IMR-90 (cell line): ENCODE measurements at regions not wholly inside any gene's neighbourhood (a gene's known extent, or its start where the extent isn't known, plus 50 kb on each side); places are given as distances from the start of the nearest gene placed in this dataset.

Experiments used
- ATAC-seq: fragments of 200-7000 bp; cut with Tn5 transposase; 2 replicates; pipeline ENCODE4 v1.9.1; 2020; ENCODE audit warnings: low read depth, mild to moderate bottlenecking, moderate library complexity
- BruUV-seq: library from RNA; stranded (reverse); fragments of 400-500 nt; replicated peaks from 2 replicates; lab custom pipeline; 2021; lab: Mats Ljungman, UMichigan
- CTCF ChIA-PET: fragments of 300-600 bp; formaldehyde crosslinking; extraction: SDS; loops from one replicate; lab custom pipeline; 2021; ENCODE audit warnings: antibody characterized with exemption; lab: Yijun Ruan, JAX
- POLR2A ChIA-PET: fragments of 300-600 bp; sonication (Branson Sonifier 250); formaldehyde crosslinking; loops from one replicate; lab custom pipeline; 2022; ENCODE audit warnings: antibody characterized with exemption; ENCODE audit not compliant: unreplicated experiment; lab: Charles Lee
- DNase-seq: peaks from one replicate; pipeline ENCODE4 v3.0.0; 2013
- H2AFZ ChIP-seq: replicated peaks from 2 replicates; pipeline ENCODE3; 2013; ENCODE audit warnings: low read length, mild to moderate bottlenecking; ENCODE audit not compliant: poor library complexity
- H2AK5ac ChIP-seq: 2 replicates; pipeline ENCODE4 v1.6.1; 2013; ENCODE audit warnings: low read depth, low read length, inconsistent platforms
- H2AK9ac ChIP-seq: replicated peaks from 2 replicates; pipeline ENCODE3; 2013; ENCODE audit warnings: mild to moderate bottlenecking, low read depth, low read length, moderate library complexity; ENCODE audit not compliant: poor library complexity
- H2BK120ac ChIP-seq: 2 replicates; pipeline ENCODE4 v1.6.1; 2013; ENCODE audit warnings: low read depth, low read length, inconsistent platforms
- H2BK15ac ChIP-seq: 3 replicates; pipeline ENCODE4 v1.6.1; 2013; ENCODE audit warnings: low read depth, low read length, inconsistent platforms
- H2BK20ac ChIP-seq: 2 replicates; pipeline ENCODE4 v1.6.1; 2013; ENCODE audit warnings: low read depth, mild to moderate bottlenecking, inconsistent platforms, low read length, moderate library complexity
- H2BK5ac ChIP-seq: 2 replicates; pipeline ENCODE4 v1.6.1; 2013; ENCODE audit warnings: mild to moderate bottlenecking, low read depth, low read length, inconsistent platforms; ENCODE audit not compliant: poor library complexity, severe bottlenecking
- H3K14ac ChIP-seq: replicated peaks from 2 replicates; pipeline ENCODE4 v1.6.1; 2013; ENCODE audit warnings: low read depth, low read length, inconsistent platforms
- H3K18ac ChIP-seq: 2 replicates; pipeline ENCODE4 v1.6.1; 2013; ENCODE audit warnings: low read depth, low read length, control low read depth
- H3K23ac ChIP-seq: 2 replicates; pipeline ENCODE4 v1.6.1; 2013; ENCODE audit warnings: low read depth, low read length, inconsistent platforms
- H3K27ac ChIP-seq: 2 replicates; pipeline ENCODE4 v1.5.1; 2013; ENCODE audit warnings: mild to moderate bottlenecking, control low read depth, low read length; ENCODE audit not compliant: insufficient read depth
- H3K27me3 ChIP-seq: 2 replicates; pipeline ENCODE4 v1.6.1; 2013; ENCODE audit warnings: low read length; ENCODE audit not compliant: control insufficient read depth, insufficient read depth
- H3K36me3 ChIP-seq: 2 replicates; pipeline ENCODE4 v1.6.1; 2013; ENCODE audit warnings: low read length, mixed read lengths; ENCODE audit not compliant: control insufficient read depth, insufficient read depth
- H3K4ac ChIP-seq: 2 replicates; pipeline ENCODE4 v1.6.1; 2013; ENCODE audit warnings: low read depth, low read length, inconsistent platforms
- H3K4me1 ChIP-seq: 2 replicates; pipeline ENCODE4 v1.6.1; 2013; ENCODE audit warnings: low read length, mixed read lengths; ENCODE audit not compliant: control insufficient read depth, insufficient read depth
- H3K4me2 ChIP-seq: 2 replicates; pipeline ENCODE4 v1.6.1; 2013; ENCODE audit warnings: low read depth, mild to moderate bottlenecking, control low read depth, low read length, moderate library complexity
- H3K4me3 ChIP-seq: 2 replicates; pipeline ENCODE4 v1.5.1; 2013; ENCODE audit warnings: low read depth, mild to moderate bottlenecking, control low read depth, low read length, moderate library complexity; ENCODE audit not compliant: insufficient read depth
- H3K56ac ChIP-seq: 2 replicates; pipeline ENCODE4 v1.6.1; 2013; ENCODE audit warnings: low read length, inconsistent platforms; ENCODE audit not compliant: insufficient read depth; ENCODE audit errors: extremely low read depth
- H3K79me1 ChIP-seq, 2 experiments: 2 replicates each; pipeline ENCODE4 v1.6.1; 2013; ENCODE audit warnings: low read length in 2 of 2, inconsistent platforms in 1 of 2, low read depth in 1 of 2
- H3K9ac ChIP-seq: 2 replicates; pipeline ENCODE4 v1.6.1; 2013; ENCODE audit warnings: low read depth, low read length, control low read depth
- H3K9me1 ChIP-seq: 2 replicates; pipeline ENCODE4 v1.6.1; 2013; ENCODE audit warnings: low read length, inconsistent platforms; ENCODE audit not compliant: insufficient read depth
- H3K9me3 ChIP-seq: 2 replicates; pipeline ENCODE4 v1.6.1; 2013; ENCODE audit warnings: low read length; ENCODE audit not compliant: control insufficient read depth, insufficient read depth
- H4K20me1 ChIP-seq: 2 replicates; pipeline ENCODE4 v1.6.1; 2013; ENCODE audit warnings: low read length, inconsistent platforms; ENCODE audit not compliant: insufficient read depth
- H4K5ac ChIP-seq: 2 replicates; pipeline ENCODE4 v1.6.1; 2013; ENCODE audit warnings: mild to moderate bottlenecking, low read depth, low read length, control low read depth
- H4K8ac ChIP-seq, 2 experiments: 2 replicates each; pipeline ENCODE4 v1.6.1; 2013; ENCODE audit warnings: low read depth in 2 of 2, low read length in 2 of 2, control low read depth in 1 of 2, inconsistent platforms in 1 of 2
- H4K91ac ChIP-seq: 2 replicates; pipeline ENCODE4 v1.6.1; 2013; ENCODE audit warnings: low read depth, low read length, inconsistent platforms; ENCODE audit not compliant: insufficient read depth
- BHLHE40 ChIP-seq: fragments of 150-350 bp; IDR thresholded peaks from 2 replicates; pipeline ENCODE4 v1.6.1; 2016; ENCODE audit warnings: mild to moderate bottlenecking, low read depth, low read length
- MAFK ChIP-seq: IDR thresholded peaks from 2 replicates; pipeline ENCODE4 v1.6.1; 2012; ENCODE audit warnings: low read depth, low read length, improper control_type of control experiment
- MAZ ChIP-seq: IDR thresholded peaks from 2 replicates; pipeline ENCODE4 v1.6.1; 2012; ENCODE audit warnings: low read depth, mild to moderate bottlenecking, low read length, improper control_type of control experiment, moderate library complexity, borderline replicate concordance
- MXI1 ChIP-seq: IDR thresholded peaks from 2 replicates; pipeline ENCODE4 v1.6.1; 2012; ENCODE audit warnings: low read depth, mild to moderate bottlenecking, low read length, moderate library complexity, borderline replicate concordance
- RAD21 ChIP-seq: IDR thresholded peaks from 2 replicates; pipeline ENCODE4 v1.6.1; 2012; ENCODE audit warnings: low read length, improper control_type of control experiment
- RCOR1 ChIP-seq: IDR thresholded peaks from 2 replicates; pipeline ENCODE4 v1.6.1; 2012; ENCODE audit warnings: mild to moderate bottlenecking, low read length, improper control_type of control experiment; ENCODE audit not compliant: insufficient replicate concordance
- RFX5 ChIP-seq: IDR thresholded peaks from 2 replicates; pipeline ENCODE4 v1.8.0; 2012; ENCODE audit warnings: low read depth, mild to moderate bottlenecking, low read length, moderate library complexity
- WGBS, 2 experiments: methylation state at CpG; one replicate each; pipeline versions ENCODE4 v1.1.5 to v1.1.7; 2013; ENCODE audit warnings: missing lambda C conversion rate in 2 of 2; ENCODE audit not compliant: insufficient read length in 1 of 2; ENCODE audit errors: extremely low coverage in 2 of 2; 5-methylcytosine and 5-hydroxymethylcytosine counted together
- dilution Hi-C: fragments of 300-500 bp; cut with HindIII; formaldehyde crosslinking; loops from one replicate; pipeline ENCODE4 v1.14.3; 2018; ENCODE audit warnings: low sequenced_read_pairs; ENCODE audit not compliant: unreplicated experiment
- in situ Hi-C: fragments of 300-500 bp; cut with MboI; formaldehyde crosslinking; loops from 3 replicates; pipeline ENCODE4 v1.14.3; 2019; ENCODE audit warnings: low sequenced_read_pairs, inconsistent platforms, mixed read lengths
- intact Hi-C: fragments of 100-400 bp; cut with micrococcal nuclease; formaldehyde crosslinking; loops from 2 replicates; pipeline ENCODE4 v1.10.0; 2022
- TF ChIP-seq, protein P1 (sequence below): fragments of 150-350 bp; IDR thresholded peaks from 2 replicates; pipeline ENCODE4 v1.6.1; 2017; ENCODE audit warnings: mild to moderate bottlenecking, antibody characterized with exemption, low read length, low read depth

DNA sequence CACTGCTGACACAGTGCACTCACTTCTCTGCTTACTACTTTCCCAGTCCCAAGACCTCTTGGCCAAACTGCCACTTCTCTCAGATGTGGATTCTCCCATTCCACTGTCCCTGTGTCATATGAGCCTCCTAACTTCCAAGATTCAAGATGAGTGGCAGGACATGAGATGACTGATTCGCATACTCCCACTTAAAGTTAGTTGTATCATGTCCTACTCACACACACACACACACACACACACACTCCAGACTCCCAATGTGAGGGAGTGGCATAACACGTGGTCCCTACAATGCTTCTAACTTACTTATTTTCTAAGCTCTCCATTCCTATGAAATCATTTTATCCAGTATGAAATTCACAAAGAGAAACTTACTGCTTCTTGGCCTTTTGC lies 67.0 kb upstream of the CAV2 start:
- BruUV-seq = no TSS peak
- H3K27me3 ChIP-seq = no peaks in the 10 kb centered on the region
- H2BK20ac ChIP-seq = peak overlapping the region; percentile 92
- H3K4ac ChIP-seq = peak overlapping the region; percentile 84
- H3K56ac ChIP-seq = no peak overlapping the region; the same call in 1 of the 2 replicates
- H3K9me3 ChIP-seq = no peaks in the 10 kb centered on the region
- peaks cover 13% of the 10 kb centered on the region for H3K4me1 ChIP-seq
- H3K14ac ChIP-seq = peak overlapping the region; percentile 82; the same call in 1 of the 2 replicates
- no peak overlapping the region for H3K9ac ChIP-seq
- no CpG with 5 or more reads among the region's 2 CpGs for WGBS, 2 experiments
- H3K23ac ChIP-seq = peak overlapping the region; percentile 31; the same call in 1 of the 2 replicates
- no peak for TF ChIP-seq RCOR1
- no peak for TF ChIP-seq RFX5
- TF ChIP-seq MAZ = no peak
- TF ChIP-seq, protein P1, sequence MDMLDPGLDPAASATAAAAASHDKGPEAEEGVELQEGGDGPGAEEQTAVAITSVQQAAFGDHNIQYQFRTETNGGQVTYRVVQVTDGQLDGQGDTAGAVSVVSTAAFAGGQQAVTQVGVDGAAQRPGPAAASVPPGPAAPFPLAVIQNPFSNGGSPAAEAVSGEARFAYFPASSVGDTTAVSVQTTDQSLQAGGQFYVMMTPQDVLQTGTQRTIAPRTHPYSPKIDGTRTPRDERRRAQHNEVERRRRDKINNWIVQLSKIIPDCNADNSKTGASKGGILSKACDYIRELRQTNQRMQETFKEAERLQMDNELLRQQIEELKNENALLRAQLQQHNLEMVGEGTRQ = no peak
- no peak for TF ChIP-seq BHLHE40
- no peak for TF ChIP-seq MAFK
- no peak for TF ChIP-seq MXI1
- TF ChIP-seq RAD21 = no peak
- in situ Hi-C loops (no loop called here), intact Hi-C loops (no loop called here), dilution Hi-C loops (no loop called here)
- no peak overlapping the region for H2AK9ac ChIP-seq
- no peaks in the 10 kb centered on the region for H4K20me1 ChIP-seq
- no peak for DNase-seq
- no peaks in the 10 kb centered on the region for H3K36me3 ChIP-seq
- no peak overlapping the region for H2AFZ ChIP-seq
- no peak overlapping the region for H3K4me2 ChIP-seq
- POLR2A ChIA-PET = no interaction called here
- H2BK15ac ChIP-seq = peak overlapping the region; percentile 85; the same call in 2 of the 3 replicates
- no peaks in the 10 kb centered on the region; the same call in 1 of the 2 replicates for H3K9me1 ChIP-seq
- ATAC-seq = no peak
- H4K8ac ChIP-seq = peak overlapping the region; percentile 27 to 38; a peak in 3 of 4 replicates
- no peaks in the 10 kb centered on the region; a peak in 1 of 4 replicates for H3K79me1 ChIP-seq
- H4K91ac ChIP-seq = peak overlapping the region; percentile 13; the same call in 1 of the 2 replicates
- no peak overlapping the region for H3K4me3 ChIP-seq
- H2AK5ac ChIP-seq = peak overlapping the region; percentile 73
- H4K5ac ChIP-seq = peak overlapping the region; percentile 59; the same call in 1 of the 2 replicates
- H3K18ac ChIP-seq = peak overlapping the region; percentile 76; the same call in 1 of the 2 replicates
- CTCF ChIA-PET = no interaction called here
- no peak overlapping the region for H2BK5ac ChIP-seq
- no peak overlapping the region for H3K27ac ChIP-seq
- H2BK120ac ChIP-seq = peak overlapping the region; percentile 84
